Upper lobe of left lung (tissue), 4 donors: ENCODE measurements at regions not wholly inside any gene's neighbourhood (a gene's known extent, or its start where the extent isn't known, plus 50 kb on each side); places are given as distances from the start of the nearest gene placed in this dataset.

Source experiments
- CTCF ChIP-seq, 6 experiments: fragments of 450-650 bp in 4 of 6; fragments of 200-600 bp in 2 of 6; sonication (generic) in 2 of 6; IDR thresholded peaks; one replicate each; pipeline ENCODE4 v1.5.1; 2016 to 2019; ENCODE audit warnings: antibody characterized with exemption in 6 of 6
- POLR2A ChIP-seq, 4 donors: fragments of 450-650 bp; IDR thresholded peaks; one replicate each; pipeline ENCODE4 v1.5.1; 2016 to 2017; ENCODE audit warnings: antibody characterized with exemption in 4 of 4, mild to moderate bottlenecking in 2 of 4

GRCh38 chr15:29913528-29914135 is 91.4 kb upstream of the TJP1 start:
- TF ChIP-seq CTCF (IDR thresholded peaks at IDR 0.05) (no peak), POLR2A (IDR thresholded peaks at IDR 0.05) (no peak)
